B cell (primary cell): ENCODE measurements at regions not wholly inside any gene's neighbourhood (a gene's known extent, or its start where the extent isn't known, plus 50 kb on each side); places are given as distances from the start of the nearest gene placed in this dataset.

Source experiments
- EZH2 ChIP-seq: IDR thresholded peaks from 2 replicates; pipeline ENCODE4 v1.6.1; 2012; ENCODE audit warnings: borderline replicate concordance, low read depth, mild to moderate bottlenecking, moderate library complexity, low read length; ENCODE audit not compliant: insufficient read depth, poor library complexity, severe bottlenecking
- TF ChIP-seq, protein P1 (sequence below): fragments of 200-600 bp; IDR thresholded peaks from one replicate; pipeline ENCODE4 v1.8.0; 2022; ENCODE audit warnings: antibody characterized with exemption, mild to moderate bottlenecking

DNA sequence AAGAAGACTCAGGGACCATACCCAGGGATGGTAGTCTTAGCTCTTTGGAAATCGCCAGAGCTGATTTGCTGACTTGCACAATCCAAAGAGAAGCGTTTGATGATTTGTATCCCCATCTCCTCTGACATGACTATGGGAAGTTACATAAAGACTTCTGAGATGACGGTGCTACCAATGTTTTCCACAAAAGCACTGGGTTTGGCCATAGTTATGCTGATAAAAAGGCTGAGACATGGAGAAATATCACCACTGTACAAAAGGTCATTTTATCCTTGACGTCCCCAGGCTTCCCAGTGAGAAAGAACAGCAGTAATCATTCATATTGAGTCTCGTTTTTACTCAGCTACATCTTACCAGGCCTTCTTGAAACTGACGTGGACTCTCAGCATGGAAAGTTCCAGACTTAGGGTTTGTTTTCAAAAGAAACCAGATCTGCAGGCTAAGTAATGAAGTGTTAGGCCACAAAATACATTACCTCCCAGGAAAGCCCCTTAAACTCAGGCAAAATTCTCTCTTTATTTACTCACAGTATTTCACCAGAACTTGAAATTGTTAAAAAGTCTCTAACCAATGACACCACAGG, 370.3 kb upstream of the JARID2 start:
- TF ChIP-seq, protein P1, sequence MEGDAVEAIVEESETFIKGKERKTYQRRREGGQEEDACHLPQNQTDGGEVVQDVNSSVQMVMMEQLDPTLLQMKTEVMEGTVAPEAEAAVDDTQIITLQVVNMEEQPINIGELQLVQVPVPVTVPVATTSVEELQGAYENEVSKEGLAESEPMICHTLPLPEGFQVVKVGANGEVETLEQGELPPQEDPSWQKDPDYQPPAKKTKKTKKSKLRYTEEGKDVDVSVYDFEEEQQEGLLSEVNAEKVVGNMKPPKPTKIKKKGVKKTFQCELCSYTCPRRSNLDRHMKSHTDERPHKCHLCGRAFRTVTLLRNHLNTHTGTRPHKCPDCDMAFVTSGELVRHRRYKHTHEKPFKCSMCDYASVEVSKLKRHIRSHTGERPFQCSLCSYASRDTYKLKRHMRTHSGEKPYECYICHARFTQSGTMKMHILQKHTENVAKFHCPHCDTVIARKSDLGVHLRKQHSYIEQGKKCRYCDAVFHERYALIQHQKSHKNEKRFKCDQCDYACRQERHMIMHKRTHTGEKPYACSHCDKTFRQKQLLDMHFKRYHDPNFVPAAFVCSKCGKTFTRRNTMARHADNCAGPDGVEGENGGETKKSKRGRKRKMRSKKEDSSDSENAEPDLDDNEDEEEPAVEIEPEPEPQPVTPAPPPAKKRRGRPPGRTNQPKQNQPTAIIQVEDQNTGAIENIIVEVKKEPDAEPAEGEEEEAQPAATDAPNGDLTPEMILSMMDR: no peak
- no peak for TF ChIP-seq EZH2
